Stimulated activated memory B cell treated with anti-CD40 and anti-IgM and Interleukin-4, amounts not matched to agents 10 μg/mL and 1 μg/mL and 100 μg/mL, for 72 hours (primary cell): ENCODE measurements at regions not wholly inside any gene's neighbourhood (a gene's known extent, or its start where the extent isn't known, plus 50 kb on each side); places are given as distances from the start of the nearest gene placed in this dataset.
"Not testable (repeated sequence)": the region's sequence is repeated elsewhere in the genome, so short reads cannot be mapped to it uniquely, and the experiment has no call there.

ENCODE experiments used
- ATAC-seq: fragments of 150-1000 bp; cut with Tn5 transposase; 2 replicates; pipeline ENCODE4 v1.10.0; 2021
- H3K27ac Mint-ChIP-seq: one replicate; pipeline ENCODE4 v1.8.0; 2022; ENCODE audit warnings: mild to moderate bottlenecking, mixed read lengths
- H3K27me3 Mint-ChIP-seq: one replicate; pipeline ENCODE4 v1.8.0; 2022; ENCODE audit warnings: mixed read lengths
- H3K36me3 Mint-ChIP-seq: one replicate; pipeline ENCODE4 v1.8.0; 2022; ENCODE audit warnings: mixed read lengths
- H3K4me1 Mint-ChIP-seq: one replicate; pipeline ENCODE4 v1.8.0; 2022; ENCODE audit warnings: mixed read lengths
- H3K4me3 Mint-ChIP-seq: one replicate; pipeline ENCODE4 v1.8.0; 2022; ENCODE audit warnings: mild to moderate bottlenecking, moderate library complexity, mixed read lengths
- H3K9me3 Mint-ChIP-seq: one replicate; pipeline ENCODE4 v1.8.0; 2022; ENCODE audit warnings: mixed read lengths

DNA sequence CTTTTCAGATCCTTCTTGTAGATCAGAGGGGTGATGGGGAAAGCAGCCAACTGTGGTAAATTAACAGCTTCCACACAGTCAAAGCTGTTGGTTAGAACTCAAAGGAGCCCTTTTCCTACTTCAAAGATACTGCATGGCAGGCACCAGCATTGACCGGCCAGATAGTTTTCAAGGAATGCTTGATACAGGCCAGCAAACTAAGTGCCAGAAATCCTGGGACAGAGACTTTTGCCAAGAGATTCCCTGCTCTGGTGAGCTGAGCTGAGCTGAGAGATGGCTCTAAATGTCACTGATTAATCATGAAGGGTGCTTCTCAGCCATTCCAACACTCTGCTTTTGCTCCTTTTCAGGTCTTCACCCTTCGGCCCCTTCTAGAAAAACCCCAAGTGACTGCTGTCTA is 131.6 kb upstream of the MED14 start:
- Mint-ChIP-seq H3K27ac (no peak overlapping the region), H3K4me3 (no peak overlapping the region), H3K36me3 (no peaks in the 10 kb centered on the region), H3K9me3 (no peaks in the 10 kb centered on the region), H3K4me1 (peaks cover 13% of the 10 kb centered on the region), H3K27me3 (no peaks in the 10 kb centered on the region)
- ATAC-seq, result no peak

DNA sequence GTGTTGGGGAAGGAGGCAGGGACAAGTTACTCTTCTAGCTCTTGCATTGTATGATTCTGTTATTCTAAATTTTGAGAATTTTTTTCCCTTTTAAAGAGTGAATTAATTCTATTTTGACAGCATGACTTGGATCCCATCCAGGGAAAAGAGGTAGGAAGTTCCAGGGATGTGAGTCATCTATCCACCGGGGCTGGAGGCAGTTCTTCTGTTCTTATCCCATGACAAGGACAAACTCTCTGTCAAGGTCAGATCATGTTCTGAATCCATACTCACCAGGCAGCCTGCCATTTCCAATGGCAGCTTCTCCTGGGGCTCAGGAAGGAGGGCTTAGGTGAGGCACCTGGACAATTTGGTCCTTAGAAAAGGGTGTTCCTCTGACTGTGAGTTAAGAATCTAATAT is 132.0 kb upstream of the MED14 start:
- Mint-ChIP-seq H3K4me1 (peaks cover 13% of the 10 kb centered on the region), H3K36me3 (no peaks in the 10 kb centered on the region), H3K9me3 (no peaks in the 10 kb centered on the region), H3K4me3 (no peak overlapping the region), H3K27me3 (no peaks in the 10 kb centered on the region), H3K27ac (no peak overlapping the region)
- ATAC-seq, result no peak

DNA sequence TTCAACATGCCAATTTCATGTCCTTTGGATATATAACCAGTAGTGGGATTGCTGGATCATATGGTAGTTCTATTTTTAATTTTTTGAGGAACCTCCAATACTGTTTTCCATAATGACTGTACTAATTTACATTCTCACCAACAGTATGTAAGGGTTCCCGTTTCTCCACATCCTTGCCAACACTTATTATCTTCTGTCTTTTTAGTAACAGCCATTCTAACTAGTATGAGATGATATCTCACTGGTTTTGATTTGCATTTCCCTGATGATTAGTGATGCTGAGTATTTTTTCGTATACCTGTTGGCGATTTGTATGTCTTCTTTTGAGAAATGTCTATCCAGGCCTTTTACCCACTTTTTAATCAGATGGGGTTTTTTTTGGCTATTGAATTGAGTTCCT is 133.5 kb upstream of the MED14 start:
- Mint-ChIP-seq H3K27me3 (no peaks in the 10 kb centered on the region), H3K27ac (no peak overlapping the region)
- ATAC-seq, result no peak

DNA sequence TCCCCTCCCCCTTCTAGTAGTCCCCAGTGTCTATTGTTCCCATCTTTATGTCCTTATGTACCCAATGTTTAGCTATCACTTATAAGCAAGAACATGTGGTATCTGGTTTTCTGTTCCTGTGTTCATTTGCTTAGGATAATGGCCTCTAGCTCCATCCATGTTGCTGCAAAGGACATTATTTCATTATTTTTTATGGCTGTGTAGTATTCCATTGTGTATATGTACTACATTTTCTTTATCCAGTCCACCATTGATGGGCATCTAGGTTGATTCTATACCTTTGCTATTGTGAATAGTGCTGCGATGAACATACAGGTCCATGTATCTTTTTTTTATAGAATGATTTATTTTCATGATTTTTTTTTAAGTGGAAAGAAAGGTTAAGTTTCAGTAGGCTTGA is 135.6 kb upstream of the MED14 start:
- H3K4me1 Mint-ChIP-seq, result not testable (repeated sequence)

More for the DNA sequence above, 133.5 kb upstream of the MED14 start:
- Mint-ChIP-seq H3K4me3 (no peak overlapping the region), H3K36me3 (no peaks in the 10 kb centered on the region), H3K9me3 (no peaks in the 10 kb centered on the region), H3K4me1 (peaks cover 10% of the 10 kb centered on the region)

DNA sequence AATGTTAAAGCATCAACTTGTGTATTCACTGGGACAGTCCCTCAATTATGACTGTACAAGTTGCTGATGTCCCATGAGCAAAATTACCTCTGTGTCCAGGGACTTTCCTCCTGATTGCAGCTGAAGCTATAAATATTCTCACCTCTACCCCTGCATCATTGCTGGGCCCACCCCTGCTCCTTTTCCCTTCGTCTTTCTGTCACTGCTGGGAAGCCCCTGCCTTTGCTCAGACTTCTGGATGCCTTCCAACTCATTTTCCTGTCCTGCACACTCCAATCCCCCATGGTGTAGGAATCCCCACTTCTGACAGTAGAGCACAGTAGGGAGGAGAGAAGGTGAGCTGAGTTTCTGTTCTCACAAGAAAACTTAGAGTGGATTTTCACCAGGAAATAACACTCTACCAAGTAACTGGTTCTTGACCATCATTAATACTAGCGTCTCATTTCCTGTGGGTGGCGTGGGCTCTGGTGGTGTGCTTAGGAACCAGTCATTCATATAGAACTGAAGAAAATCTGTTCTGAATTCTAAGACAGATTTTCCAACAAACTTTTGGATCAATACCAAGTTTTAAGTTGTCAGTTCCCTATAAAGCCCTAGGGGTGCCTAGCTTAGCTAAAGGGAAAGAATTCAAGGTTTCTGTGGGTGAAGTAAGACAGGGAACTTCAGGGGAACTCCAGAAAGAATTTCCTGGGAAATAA is 136.2 kb upstream of the MED14 start:
- H3K4me3 Mint-ChIP-seq, result peak overlapping the region; percentile 60
- peaks cover 7% of the 10 kb centered on the region for H3K4me1 Mint-ChIP-seq
- no peaks in the 10 kb centered on the region for H3K36me3 Mint-ChIP-seq
- peak overlapping the region; percentile 92 for H3K27ac Mint-ChIP-seq
- H3K9me3 Mint-ChIP-seq, result no peaks in the 10 kb centered on the region
- peak; percentile 93 for ATAC-seq
- H3K27me3 Mint-ChIP-seq, result no peaks in the 10 kb centered on the region

More for the DNA sequence above, 135.6 kb upstream of the MED14 start:
- not testable (repeated sequence) for ATAC-seq, H3K36me3 Mint-ChIP-seq, H3K9me3 Mint-ChIP-seq, H3K4me3 Mint-ChIP-seq, H3K27me3 Mint-ChIP-seq
- H3K27ac Mint-ChIP-seq, result peak overlapping the region; percentile 92

DNA sequence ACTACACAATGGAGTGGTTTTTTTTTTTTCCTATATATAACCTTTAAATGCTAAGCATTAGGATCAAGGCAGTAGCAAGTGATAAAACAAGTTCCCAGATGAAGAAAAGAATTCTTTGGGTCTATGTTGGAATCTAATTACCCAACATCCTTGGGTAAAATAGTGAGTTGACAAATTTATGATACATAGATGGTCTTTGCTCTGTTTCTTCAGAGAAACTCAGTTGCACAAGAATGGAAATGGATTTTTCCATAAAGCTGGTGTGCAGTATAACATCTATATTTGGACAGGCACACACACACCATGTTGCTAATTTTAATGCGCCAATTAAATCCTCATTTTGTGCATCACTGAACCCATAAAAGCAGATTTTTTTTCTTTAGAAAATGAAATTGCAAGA is 137.0 kb upstream of the MED14 start:
- peaks cover 7% of the 10 kb centered on the region for H3K4me1 Mint-ChIP-seq
- no peak overlapping the region for H3K27ac Mint-ChIP-seq
- H3K27me3 Mint-ChIP-seq, result no peaks in the 10 kb centered on the region
- H3K4me3 Mint-ChIP-seq, result no peak overlapping the region
- no peak for ATAC-seq
- no peaks in the 10 kb centered on the region for H3K9me3 Mint-ChIP-seq
- H3K36me3 Mint-ChIP-seq, result no peaks in the 10 kb centered on the region

DNA sequence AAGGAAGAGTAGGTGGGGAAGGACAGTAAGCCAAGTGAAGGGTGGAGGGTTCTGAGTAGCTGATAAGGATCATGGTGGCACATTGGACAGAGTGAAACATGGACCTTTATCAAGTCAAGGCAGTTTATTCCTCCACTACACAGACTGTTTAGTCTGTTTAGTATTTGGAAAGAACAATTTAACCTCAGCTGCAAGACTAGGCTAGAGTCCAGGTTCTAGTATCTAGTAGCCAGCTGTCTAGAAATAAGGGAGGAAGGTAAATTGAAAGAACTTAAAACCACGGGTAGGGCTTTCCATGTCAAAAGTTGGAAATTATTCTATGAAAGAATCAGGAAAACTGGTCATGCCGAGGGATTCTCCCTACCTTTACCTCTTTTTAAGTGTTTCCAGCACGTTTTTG is 140.1 kb upstream of the MED14 start:
- H3K36me3 Mint-ChIP-seq, result no peaks in the 10 kb centered on the region
- no peak overlapping the region for H3K4me3 Mint-ChIP-seq
- no peak for ATAC-seq
- H3K27ac Mint-ChIP-seq, result no peak overlapping the region
- no peaks in the 10 kb centered on the region for H3K27me3 Mint-ChIP-seq
- peaks cover 7% of the 10 kb centered on the region for H3K4me1 Mint-ChIP-seq
- no peaks in the 10 kb centered on the region for H3K9me3 Mint-ChIP-seq

DNA sequence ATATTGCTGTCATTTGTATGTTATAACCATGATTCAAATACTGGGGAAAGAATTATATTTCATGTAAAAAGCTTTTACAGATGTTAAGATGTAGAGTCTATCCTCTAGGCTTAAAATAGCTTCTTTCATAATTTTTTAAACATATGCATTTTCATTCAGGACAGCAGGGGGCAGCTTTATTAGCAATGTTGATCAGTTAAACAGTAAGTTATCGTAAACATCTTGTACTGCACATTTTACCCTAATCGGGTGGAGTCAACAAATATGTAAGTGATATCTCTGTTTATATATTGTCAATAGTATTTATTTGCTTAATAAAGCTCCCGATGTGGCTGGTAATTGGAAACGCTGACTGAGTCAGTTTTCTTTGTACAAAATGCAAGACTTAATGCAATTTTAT is 142.5 kb upstream of the MED14 start:
- Mint-ChIP-seq H3K36me3 (no peaks in the 10 kb centered on the region), H3K27me3 (no peaks in the 10 kb centered on the region), H3K4me1 (no peaks in the 10 kb centered on the region), H3K4me3 (no peak overlapping the region), H3K27ac (no peak overlapping the region), H3K9me3 (no peaks in the 10 kb centered on the region)
- no peak for ATAC-seq

DNA sequence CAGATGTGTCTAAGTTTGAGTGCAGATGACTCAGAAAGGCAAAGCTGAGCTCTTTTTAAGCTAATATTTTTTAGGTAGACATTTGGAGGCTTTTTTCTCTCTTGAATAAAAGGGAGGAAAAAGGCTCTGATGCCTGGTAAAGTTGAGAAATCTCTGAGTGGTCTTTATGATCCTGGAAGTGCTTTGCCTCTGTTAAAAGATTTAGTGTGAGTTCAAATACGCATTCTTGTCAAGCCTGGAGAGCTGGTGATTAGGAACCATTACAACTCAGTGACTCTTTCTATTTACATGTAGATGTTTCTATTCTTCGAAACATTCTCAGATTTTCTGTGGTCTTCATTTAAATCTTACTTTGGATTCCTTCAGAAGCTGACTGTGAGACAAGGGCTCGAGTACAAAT is 143.4 kb upstream of the MED14 start:
- ATAC-seq, result no peak
- H3K27me3 Mint-ChIP-seq, result no peaks in the 10 kb centered on the region
- H3K4me3 Mint-ChIP-seq, result no peak overlapping the region
- no peaks in the 10 kb centered on the region for H3K4me1 Mint-ChIP-seq
- no peaks in the 10 kb centered on the region for H3K36me3 Mint-ChIP-seq
- H3K9me3 Mint-ChIP-seq, result no peaks in the 10 kb centered on the region
- no peak overlapping the region for H3K27ac Mint-ChIP-seq

DNA sequence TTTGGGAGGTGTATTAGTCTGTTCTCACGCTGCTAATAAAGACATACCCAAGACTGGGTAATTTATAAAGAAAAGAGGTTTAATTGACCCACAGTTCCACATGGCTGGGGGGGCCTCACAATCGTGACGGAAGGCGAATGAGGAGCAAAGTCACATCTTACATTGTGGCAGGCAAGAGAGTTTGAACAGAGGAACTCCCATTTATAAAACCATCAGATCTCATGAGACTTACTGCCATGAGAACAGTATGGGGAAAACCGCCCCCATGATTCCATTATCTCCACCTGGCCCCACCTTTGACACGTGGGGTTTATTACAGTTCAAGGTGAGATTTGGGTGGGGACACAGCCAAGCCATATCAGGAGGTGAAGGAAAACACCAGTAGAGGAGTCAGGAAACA is 143.8 kb upstream of the MED14 start:
- H3K9me3 Mint-ChIP-seq, result not testable (repeated sequence)

DNA sequence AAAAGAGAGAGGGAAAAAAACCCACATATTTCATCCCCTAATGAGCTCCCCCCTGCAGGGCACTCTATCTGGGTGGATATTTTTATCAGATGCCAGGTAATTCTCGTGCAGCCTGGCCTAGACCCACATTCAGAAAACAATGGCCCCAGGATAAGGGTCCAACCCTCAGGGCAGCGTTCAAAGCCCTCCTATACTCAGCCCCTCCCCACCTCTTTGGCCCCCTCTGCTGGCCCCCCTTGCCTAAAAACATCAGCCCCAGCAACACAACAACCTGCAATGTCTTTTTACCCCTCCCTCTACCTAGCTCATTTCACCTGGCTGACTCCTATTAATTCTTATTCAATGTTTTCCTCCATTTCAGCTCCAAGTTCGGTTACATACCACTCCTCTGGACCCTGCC is 145.4 kb upstream of the MED14 start:
- no peaks in the 10 kb centered on the region for H3K9me3 Mint-ChIP-seq
- H3K27me3 Mint-ChIP-seq, result no peaks in the 10 kb centered on the region
- H3K36me3 Mint-ChIP-seq, result no peaks in the 10 kb centered on the region
- no peak overlapping the region for H3K4me3 Mint-ChIP-seq
- H3K27ac Mint-ChIP-seq, result no peak overlapping the region
- ATAC-seq, result no peak
- no peaks in the 10 kb centered on the region for H3K4me1 Mint-ChIP-seq

More for the DNA sequence above, 143.8 kb upstream of the MED14 start:
- ATAC-seq, H3K27me3 Mint-ChIP-seq, H3K4me1 Mint-ChIP-seq, H3K36me3 Mint-ChIP-seq, H3K27ac Mint-ChIP-seq, H3K4me3 Mint-ChIP-seq: not testable (repeated sequence)

DNA sequence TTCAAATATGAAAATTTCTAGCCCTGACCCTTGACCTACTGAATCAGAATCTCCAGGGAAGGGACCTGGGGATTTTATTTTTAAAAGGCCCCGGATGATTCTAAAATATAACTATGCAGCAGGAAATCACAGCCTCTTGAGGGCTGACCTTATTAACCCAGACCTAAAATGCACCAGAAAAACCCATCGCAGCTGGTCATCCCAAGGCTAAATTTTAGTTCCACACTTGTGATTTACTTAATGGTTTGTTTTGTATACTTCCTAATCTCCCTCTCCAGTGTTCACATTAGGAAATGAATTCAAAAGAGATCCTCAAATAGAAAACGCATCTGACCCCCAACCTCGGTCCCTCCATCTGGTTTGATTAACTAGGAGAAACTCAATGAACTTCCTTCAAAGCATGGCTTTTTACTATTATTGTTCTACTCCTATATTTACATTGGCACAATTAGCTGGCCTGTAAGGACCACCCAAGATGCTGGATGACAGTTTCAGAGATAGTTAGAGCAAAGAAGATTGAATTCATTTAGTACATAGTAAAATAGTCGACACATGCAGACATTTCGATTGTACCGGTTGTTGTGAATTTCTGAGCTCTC is 147.8 kb upstream of the MED14 start:
- no peaks in the 10 kb centered on the region for H3K9me3 Mint-ChIP-seq
- no peak overlapping the region for H3K4me3 Mint-ChIP-seq
- H3K4me1 Mint-ChIP-seq, result no peaks in the 10 kb centered on the region
- H3K27me3 Mint-ChIP-seq, result no peaks in the 10 kb centered on the region
- no peak overlapping the region for H3K27ac Mint-ChIP-seq
- no peaks in the 10 kb centered on the region for H3K36me3 Mint-ChIP-seq
- no peak for ATAC-seq

DNA sequence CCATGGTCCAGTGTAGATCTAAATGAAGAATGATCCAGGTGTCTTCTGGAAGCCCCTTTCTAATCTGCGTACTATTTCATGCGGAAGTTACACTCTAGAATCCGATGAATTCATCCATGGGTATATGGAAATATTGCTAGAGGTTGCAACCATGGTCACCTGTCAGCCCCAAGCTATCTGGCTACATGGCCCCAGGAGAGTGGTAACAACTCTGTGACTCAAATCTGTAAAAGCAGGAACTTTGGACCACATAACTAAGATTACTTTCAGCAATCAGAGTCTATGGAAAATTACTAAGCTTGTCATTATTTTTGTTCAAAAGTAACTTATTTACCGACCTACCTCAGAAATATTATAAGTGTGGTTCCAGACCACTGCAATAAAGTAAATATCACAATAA is 150.6 kb upstream of the MED14 start:
- H3K4me1 Mint-ChIP-seq, result no peaks in the 10 kb centered on the region
- H3K9me3 Mint-ChIP-seq, result no peaks in the 10 kb centered on the region
- H3K4me3 Mint-ChIP-seq, result no peak overlapping the region
- ATAC-seq, result no peak
- H3K27ac Mint-ChIP-seq, result no peak overlapping the region
- H3K27me3 Mint-ChIP-seq, result no peaks in the 10 kb centered on the region
- no peaks in the 10 kb centered on the region for H3K36me3 Mint-ChIP-seq

DNA sequence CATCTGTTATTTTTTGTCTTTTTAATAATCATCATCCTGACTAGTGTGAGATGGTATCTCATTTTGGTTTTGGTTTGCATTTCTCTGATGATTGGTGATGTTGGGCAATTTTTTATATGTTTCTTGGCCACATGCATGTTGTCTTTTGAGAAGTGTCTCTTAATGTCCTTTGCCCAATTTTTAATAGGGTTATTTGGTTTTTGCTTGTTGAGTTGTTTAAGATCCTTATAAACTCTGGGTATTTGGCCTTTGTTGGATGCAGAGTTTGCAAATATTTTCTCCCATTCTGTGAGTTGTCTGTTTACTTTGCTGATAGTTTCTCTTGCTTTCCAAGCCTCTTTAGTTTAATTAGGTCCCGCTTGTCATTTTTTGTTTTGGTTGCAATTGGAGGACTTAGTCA is 152.1 kb upstream of the MED14 start:
- H3K36me3 Mint-ChIP-seq, result no peaks in the 10 kb centered on the region
- ATAC-seq, result no peak
- no peak overlapping the region for H3K27ac Mint-ChIP-seq
- H3K4me1 Mint-ChIP-seq, result no peaks in the 10 kb centered on the region
- no peak overlapping the region for H3K4me3 Mint-ChIP-seq
- no peaks in the 10 kb centered on the region for H3K27me3 Mint-ChIP-seq
- H3K9me3 Mint-ChIP-seq, result peaks cover 2% of the 10 kb centered on the region

DNA sequence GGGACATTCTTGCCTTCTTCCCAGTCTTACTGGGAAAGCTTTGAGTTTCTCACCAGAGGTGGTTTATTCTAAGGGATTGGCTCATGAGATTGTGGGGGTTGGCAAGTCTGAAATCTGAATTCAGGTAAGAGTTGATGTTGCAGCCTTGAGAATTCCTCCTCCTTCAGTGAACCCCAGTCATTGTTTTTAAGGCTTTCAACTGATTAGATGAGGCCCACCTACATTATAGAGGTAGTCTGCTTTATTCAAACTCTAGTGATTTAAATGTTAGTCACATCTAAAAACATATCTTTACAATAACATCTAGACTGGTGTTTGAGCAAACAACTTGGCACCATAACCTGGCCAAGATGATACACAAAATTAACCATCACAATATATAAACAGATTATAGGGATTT is 156.5 kb upstream of the MED14 start:
- ATAC-seq, result no peak
- peaks cover 2% of the 10 kb centered on the region for H3K9me3 Mint-ChIP-seq
- no peaks in the 10 kb centered on the region for H3K36me3 Mint-ChIP-seq
- H3K27ac Mint-ChIP-seq, result no peak overlapping the region
- H3K4me1 Mint-ChIP-seq, result no peaks in the 10 kb centered on the region
- H3K4me3 Mint-ChIP-seq, result no peak overlapping the region
- no peaks in the 10 kb centered on the region for H3K27me3 Mint-ChIP-seq

DNA sequence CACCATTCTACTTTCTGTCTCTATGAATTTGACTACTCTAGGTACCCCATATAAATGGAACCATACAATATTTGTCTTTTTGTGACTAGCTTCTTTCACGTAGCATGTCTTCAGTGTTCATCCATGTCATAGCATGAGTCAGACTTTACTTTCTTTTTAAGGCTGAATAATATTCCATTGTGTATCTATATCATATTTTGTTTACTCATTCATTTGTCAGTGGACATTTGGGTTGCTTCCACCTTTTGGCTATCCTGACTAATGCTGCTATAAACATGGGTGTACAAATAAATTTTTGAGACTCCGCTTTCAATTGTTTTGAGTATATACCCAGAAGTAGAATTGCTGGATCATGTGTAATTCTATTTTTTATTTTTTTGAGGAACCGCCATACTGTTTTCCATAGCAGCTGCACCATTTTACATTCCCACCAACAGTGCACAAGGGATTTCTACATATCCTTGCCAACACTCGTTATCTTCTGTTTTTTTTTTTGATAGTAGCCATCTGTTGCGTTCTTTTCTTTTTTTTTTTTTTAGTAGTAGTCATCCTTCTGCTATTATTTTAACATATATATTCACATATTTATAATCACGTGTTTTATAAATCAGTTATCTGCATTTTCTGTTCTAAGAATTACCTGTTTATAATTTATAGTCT is 158.0 kb upstream of the MED14 start:
- no peaks in the 10 kb centered on the region for H3K36me3 Mint-ChIP-seq
- H3K27ac Mint-ChIP-seq, result no peak overlapping the region

More for the DNA sequence above, 158.0 kb upstream of the MED14 start:
- Mint-ChIP-seq H3K4me3 (no peak overlapping the region), H3K9me3 (peaks cover 2% of the 10 kb centered on the region), H3K4me1 (no peaks in the 10 kb centered on the region), H3K27me3 (no peaks in the 10 kb centered on the region)
- no peak for ATAC-seq
